Heart left ventricle (tissue), 16 donors: ENCODE measurements at regions not wholly inside any gene's neighbourhood (a gene's known extent, or its start where the extent isn't known, plus 50 kb on each side); places are given as distances from the start of the nearest gene placed in this dataset.

Source experiments
- ATAC-seq, 4 donors: fragments of 200-7000 bp; cut with Tn5 transposase; one replicate each; pipeline ENCODE4 v1.9.1; 2020 to 2022; ENCODE audit warnings: moderate library complexity in 4 of 4, mild to moderate bottlenecking in 3 of 4, moderate number of reproducible peaks in 1 of 4
- DNase-seq, 5 donors: peaks; one replicate each; pipeline ENCODE4 v3.0.0-alpha.2; 2020
- H3K27ac ChIP-seq, 12 donors: fragments of 200-600 bp; sonication (generic) in 4 of 12; one replicate each; pipeline versions ENCODE4 v1.5.0 to v1.8.0; 2016 to 2022; ENCODE audit warnings: mild to moderate bottlenecking in 2 of 12
- H3K27me3 ChIP-seq, 9 donors: fragments of 200-600 bp; sonication (generic) in 2 of 9; one replicate each; pipeline versions ENCODE4 v1.5.1 to v1.8.0; 2016 to 2022; ENCODE audit warnings: mild to moderate bottlenecking in 3 of 9
- H3K36me3 ChIP-seq, 9 donors: fragments of 200-600 bp; sonication (generic) in 2 of 9; one replicate each; pipeline versions ENCODE4 v1.5.0 to v1.8.0; 2018 to 2022; ENCODE audit warnings: mild to moderate bottlenecking in 2 of 9
- H3K4me1 ChIP-seq, 12 donors: fragments of 200-600 bp; sonication (generic) in 4 of 12; one replicate each; pipeline versions ENCODE4 v1.5.0 to v1.8.0; 2016 to 2022; ENCODE audit warnings: mild to moderate bottlenecking in 3 of 12
- H3K4me3 ChIP-seq, 12 donors: fragments of 200-600 bp; sonication (generic) in 4 of 12; one replicate each; pipeline versions ENCODE4 v1.5.0 to v1.8.0; 2017 to 2022; ENCODE audit warnings: mild to moderate bottlenecking in 9 of 12, moderate library complexity in 4 of 12
- H3K9me3 ChIP-seq, 12 donors: fragments of 200-600 bp; sonication (generic) in 4 of 12; one replicate each; pipeline versions ENCODE4 v1.5.0 to v1.8.0; 2016 to 2022; ENCODE audit warnings: mild to moderate bottlenecking in 1 of 12
- CTCF ChIP-seq, 12 donors: fragments of 200-600 bp; sonication (generic) in 4 of 12; IDR thresholded peaks; one replicate each; pipeline versions ENCODE4 v1.5.0 to v1.8.0; 2018 to 2022; ENCODE audit warnings: antibody characterized with exemption in 12 of 12, mild to moderate bottlenecking in 5 of 12
- POLR2A ChIP-seq, 2 donors: fragments of 450-650 bp; IDR thresholded peaks; one replicate each; pipeline ENCODE4 v1.6.1; 2017; ENCODE audit warnings: antibody characterized with exemption in 2 of 2, mild to moderate bottlenecking in 2 of 2, moderate library complexity in 2 of 2
- WGBS, 4 donors: extraction: QIAGEN DNeasy Blood & Tissue Kit in 2 of 4; methylation state at CpG; one replicate each; pipeline versions ENCODE4 v1.1.5 to v1.1.7; 2013 to 2018; 5-methylcytosine and 5-hydroxymethylcytosine counted together
- intact Hi-C, 10 donors: fragments of 100-400 bp; cut with DNase I; formaldehyde crosslinking; loops; one replicate each; pipeline versions ENCODE4 v1.11.1 to v1.14.2; 2022
- donor health status: ischemic (EF 13 %, LVEDD 7.1; RV severe dilation, severe dysfunction).
- donor health status: healthy with polysubstance abuse.
- donor health status: DM: no; HTN: yes; CAD: no.
- donor health status: DM: no; HTN: no; CAD: no.
- donor health status: ischemic (EF 25% LVEDD 6.9; RV normal size, moderate dysfunction).
- donor health status: ischemic (EF 25% LVEDD 5.7; RV mildly dilated, moderate dysfunction).
- donor health status: healthy.
- donor health status: DM: yes; HTN: yes; CAD: no.
- donor health status: ischemic (EF 35%, LVEDD 5.7; RV mildly dilated, moderate dysfunction).
- donor health status: nonischemic (EF 11% LVEDD 7.7; RV severe dilation, severe dysfunction).
- donor health status: DM: yes; HTN: yes; CAD: no.
- donor health status: PGD.
- donor health status: ischemic (EF 29% LVEDD 5.4; RV normal size, mild dysfunction).
- donor health status: nonischemic (EF 23%, LVEDD 6.1; RV moderate dilation, normal function).

GRCh38 chr4:81954271-81954670 lies 419.5 kb downstream of the HNRNPD start:
- Histone ChIP-seq H3K4me3 (no peak overlapping the region), H3K4me1 (no peaks in the 10 kb centered on the region), H3K36me3 (no peaks in the 10 kb centered on the region), H3K27me3 (no peaks in the 10 kb centered on the region), H3K27ac (no peak overlapping the region), H3K9me3 (no peaks in the 10 kb centered on the region)
- WGBS, 4 donors: 43 to 55% (median 52%) methylated on average over 3 of the region's 3 CpGs
- intact Hi-C loops: no loop called here
- no peak for ATAC-seq
- DNase-seq: no peak
- TF ChIP-seq POLR2A (IDR thresholded peaks at IDR 0.05) (no peak), CTCF (IDR thresholded peaks at IDR 0.05) (no peak)

- no peak for DNase-seq
- no peaks in the 10 kb centered on the region for H3K36me3 ChIP-seq
- no peak for ATAC-seq
These were observed 421.8 kb downstream of the HNRNPD start for GRCh38 chr4:81951891-81952455.

GRCh38 chr4:81946996-81947395 lies 426.8 kb downstream of the HNRNPD start:
- no peaks in the 10 kb centered on the region for H3K36me3 ChIP-seq
- intact Hi-C loops: no loop called here
- 62 to 73% (median 66%) methylated on average over 4 of the region's 4 CpGs for WGBS, 4 donors

More at GRCh38 chr4:81951891-81952455, 421.8 kb downstream of the HNRNPD start:
- no peaks in the 10 kb centered on the region for H3K4me1 ChIP-seq
- no peak overlapping the region for H3K27ac ChIP-seq
- intact Hi-C loops: no loop called here
- no peak for TF ChIP-seq CTCF (IDR thresholded peaks at IDR 0.05)
- TF ChIP-seq POLR2A (IDR thresholded peaks at IDR 0.05): no peak
- 92 to 94% (median 93%) methylated on average over 3 of the region's 3 CpGs for WGBS, 4 donors
- no peak overlapping the region for H3K4me3 ChIP-seq
- H3K9me3 ChIP-seq: no peaks in the 10 kb centered on the region
- H3K27me3 ChIP-seq: no peaks in the 10 kb centered on the region

More at GRCh38 chr4:81946996-81947395, 426.8 kb downstream of the HNRNPD start:
- no peaks in the 10 kb centered on the region for H3K4me1 ChIP-seq
- H3K27ac ChIP-seq: no peak overlapping the region
- TF ChIP-seq CTCF (IDR thresholded peaks at IDR 0.05): no peak
- TF ChIP-seq POLR2A (IDR thresholded peaks at IDR 0.05): no peak
- DNase-seq (no peak), ATAC-seq (no peak)
- H3K4me3 ChIP-seq: no peak overlapping the region
- H3K9me3 ChIP-seq: peaks cover 0 to under 1% (median 0%) of the 10 kb centered on the region in 12 donors
- no peaks in the 10 kb centered on the region for H3K27me3 ChIP-seq
